ENCODE measurements at regions not wholly inside any gene's neighbourhood (a gene's known extent, or its start where the extent isn't known, plus 50 kb on each side); places are given as distances from the start of the nearest gene placed in this dataset.

- ATAC-seq (ENCODE audit: insufficient read depth, low read depth) = no peak
- no peak overlapping the region for H2AFZ ChIP-seq (ENCODE audit: low read depth, low read length)
Measured at GRCh38 chr14:95444132-95445129, 72.0 kb downstream of the SYNE3 start.

GRCh38 chr14:95442633-95443021, 73.8 kb downstream of the SYNE3 start:
- Histone ChIP-seq H3K9me3 (ENCODE audit: insufficient read depth, low read length, severe bottlenecking) (no peaks in the 10 kb centered on the region), H3K9ac (ENCODE audit: low read depth, low read length) (no peak overlapping the region), H3K79me2 (ENCODE audit: insufficient read depth, low read length) (no peaks in the 10 kb centered on the region), H3K36me3 (ENCODE audit: insufficient read depth, low read length) (no peaks in the 10 kb centered on the region), H3K27ac (ENCODE audit: low read length) (no peak overlapping the region), H3K27me3 (ENCODE audit: insufficient read depth, low read length, poor library complexity) (no peaks in the 10 kb centered on the region), H2AFZ (ENCODE audit: low read depth, low read length) (no peak overlapping the region), H3K4me2 (ENCODE audit: insufficient read depth, low read length) (no peak overlapping the region), H3K4me1 (ENCODE audit: insufficient read depth, low read length) (no peaks in the 10 kb centered on the region), H4K20me1 (ENCODE audit: insufficient read depth, low read length) (no peaks in the 10 kb centered on the region; the same call in 1 of the 2 replicates), H3K4me3 (ENCODE audit: low read depth in 1 of 2, low read length in 2 of 2) (no peak overlapping the region)
- DNase-seq (peak; percentile 74), ATAC-seq (ENCODE audit: insufficient read depth, low read depth) (peak; percentile 99)
- TF ChIP-seq EZH2 (IDR thresholded peaks at IDR 0.05; ENCODE audit: borderline replicate concordance, low read depth, low read length, severe bottlenecking) = no peak
- TF ChIP-seq CTCF (IDR thresholded peaks at IDR 0.05; ENCODE audit: borderline replicate concordance, extremely low read depth, low read length, poor library complexity, severe bottlenecking) = peak; percentile 88

More at GRCh38 chr14:95444132-95445129, 72.0 kb downstream of the SYNE3 start:
- Histone ChIP-seq H3K4me2 (ENCODE audit: insufficient read depth, low read length) (no peak overlapping the region), H3K9me3 (ENCODE audit: insufficient read depth, low read length, severe bottlenecking) (no peaks in the 10 kb centered on the region), H3K79me2 (ENCODE audit: insufficient read depth, low read length) (no peaks in the 10 kb centered on the region), H3K27ac (ENCODE audit: low read length) (no peak overlapping the region), H3K4me1 (ENCODE audit: insufficient read depth, low read length) (no peaks in the 10 kb centered on the region), H3K9ac (ENCODE audit: low read depth, low read length) (no peak overlapping the region), H4K20me1 (ENCODE audit: insufficient read depth, low read length) (no peaks in the 10 kb centered on the region; the same call in 1 of the 2 replicates), H3K4me3 (ENCODE audit: low read depth in 1 of 2, low read length in 2 of 2) (no peak overlapping the region), H3K27me3 (ENCODE audit: insufficient read depth, low read length, poor library complexity) (no peaks in the 10 kb centered on the region), H3K36me3 (ENCODE audit: insufficient read depth, low read length) (no peaks in the 10 kb centered on the region)
- no peak for TF ChIP-seq CTCF (IDR thresholded peaks at IDR 0.05; ENCODE audit: borderline replicate concordance, extremely low read depth, low read length, poor library complexity, severe bottlenecking)
- DNase-seq = no peak

GRCh38 chr14:95442016-95442632, 74.3 kb downstream of the SYNE3 start:
- H2AFZ ChIP-seq (ENCODE audit: low read depth, low read length) = no peak overlapping the region
- no peak overlapping the region for H3K9ac ChIP-seq (ENCODE audit: low read depth, low read length)
- H4K20me1 ChIP-seq (ENCODE audit: insufficient read depth, low read length) = no peaks in the 10 kb centered on the region; the same call in 1 of the 2 replicates
- H3K36me3 ChIP-seq (ENCODE audit: insufficient read depth, low read length) = no peaks in the 10 kb centered on the region
- DNase-seq (no peak), ATAC-seq (ENCODE audit: insufficient read depth, low read depth) (peak; percentile 44)
- no peaks in the 10 kb centered on the region for H3K79me2 ChIP-seq (ENCODE audit: insufficient read depth, low read length)
- TF ChIP-seq CTCF (IDR thresholded peaks at IDR 0.05; ENCODE audit: borderline replicate concordance, extremely low read depth, low read length, poor library complexity, severe bottlenecking) (no peak), EZH2 (IDR thresholded peaks at IDR 0.05; ENCODE audit: borderline replicate concordance, low read depth, low read length, severe bottlenecking) (no peak)
- H3K4me3 ChIP-seq (ENCODE audit: low read depth in 1 of 2, low read length in 2 of 2) = no peak overlapping the region
- no peaks in the 10 kb centered on the region for H3K27me3 ChIP-seq (ENCODE audit: insufficient read depth, low read length, poor library complexity)
- H3K9me3 ChIP-seq (ENCODE audit: insufficient read depth, low read length, severe bottlenecking) = no peaks in the 10 kb centered on the region
- H3K27ac ChIP-seq (ENCODE audit: low read length) = no peak overlapping the region
- H3K4me1 ChIP-seq (ENCODE audit: insufficient read depth, low read length) = no peaks in the 10 kb centered on the region
- no peak overlapping the region for H3K4me2 ChIP-seq (ENCODE audit: insufficient read depth, low read length)

All from DND-41 (cell line).